ENCODE measurements at regions not wholly inside any gene's neighbourhood (a gene's known extent, or its start where the extent isn't known, plus 50 kb on each side); places are given as distances from the start of the nearest gene placed in this dataset.

DNA sequence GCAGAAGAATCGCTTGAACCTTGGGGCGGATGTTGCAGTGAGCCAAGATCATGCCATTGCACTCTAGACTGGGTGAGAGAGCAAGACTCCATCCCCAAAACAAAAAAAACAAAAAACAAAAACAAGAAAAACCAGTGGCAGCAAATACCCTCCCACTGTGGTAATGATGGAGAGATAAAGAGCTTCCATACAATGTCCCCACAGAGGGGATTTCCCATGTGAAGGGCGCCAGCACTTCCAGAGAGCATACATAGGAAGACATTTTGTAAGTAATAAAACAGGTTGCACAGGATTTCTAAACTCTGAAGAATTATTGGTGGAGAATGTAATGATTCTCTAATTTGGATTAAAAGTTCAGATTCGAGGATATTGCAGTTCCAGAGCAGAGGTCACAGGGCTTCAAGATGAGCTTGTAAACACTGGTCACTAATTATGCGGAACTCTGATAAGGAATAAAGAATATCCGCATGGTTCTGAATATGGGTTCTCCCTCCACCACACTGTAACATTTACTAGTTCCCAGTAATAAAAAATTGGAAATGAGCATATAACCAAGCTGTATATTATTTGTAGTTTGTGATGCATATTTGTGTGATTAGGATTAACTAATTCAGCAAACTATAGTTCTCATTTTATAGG lies 290.1 kb upstream of the SLC10A2 start:
- H3K4me3 ChIP-seq (ENCODE audit: insufficient read depth, low read length), result no peak overlapping the region
- H3K4me2 ChIP-seq (ENCODE audit: insufficient read depth, low read length), result no peak overlapping the region
- no peak overlapping the region for H3K27ac ChIP-seq (ENCODE audit: low read depth, low read length)
- DNase-seq (ENCODE audit: insufficient read length, low spot score, missing footprints), result no peak
- H3K27me3 ChIP-seq (ENCODE audit: insufficient read depth, low read length), result no peaks in the 10 kb centered on the region
- no peak for TF ChIP-seq CTCF (IDR thresholded peaks at IDR 0.05; ENCODE audit: extremely low read depth, low read depth, low read length)
- H3K79me2 ChIP-seq (ENCODE audit: insufficient read depth, low read length), result no peaks in the 10 kb centered on the region
- no peaks in the 10 kb centered on the region for H3K4me1 ChIP-seq (ENCODE audit: insufficient read depth, low read length)
- no peaks in the 10 kb centered on the region for H3K36me3 ChIP-seq (ENCODE audit: insufficient read depth, low read length)
- H3K9me3 ChIP-seq (ENCODE audit: low read depth, low read length), result no peaks in the 10 kb centered on the region
- no peaks in the 10 kb centered on the region for H4K20me1 ChIP-seq (ENCODE audit: insufficient read depth, low read length)
- no peak overlapping the region for H2AFZ ChIP-seq (ENCODE audit: low read length)

- no peaks in the 10 kb centered on the region for H3K4me1 ChIP-seq (ENCODE audit: insufficient read depth, low read length)
- no peak overlapping the region for H3K27ac ChIP-seq (ENCODE audit: low read depth, low read length)
- TF ChIP-seq CTCF (IDR thresholded peaks at IDR 0.05; ENCODE audit: extremely low read depth, low read depth, low read length), result no peak
- no peak overlapping the region for H3K4me3 ChIP-seq (ENCODE audit: insufficient read depth, low read length)
- H4K20me1 ChIP-seq (ENCODE audit: insufficient read depth, low read length), result no peaks in the 10 kb centered on the region
- H2AFZ ChIP-seq (ENCODE audit: low read length), result no peak overlapping the region
- H3K9me3 ChIP-seq (ENCODE audit: low read depth, low read length), result no peaks in the 10 kb centered on the region
- H3K79me2 ChIP-seq (ENCODE audit: insufficient read depth, low read length), result no peaks in the 10 kb centered on the region
- H3K36me3 ChIP-seq (ENCODE audit: insufficient read depth, low read length), result no peaks in the 10 kb centered on the region
- H3K27me3 ChIP-seq (ENCODE audit: insufficient read depth, low read length), result no peaks in the 10 kb centered on the region
- DNase-seq (ENCODE audit: insufficient read length, low spot score, missing footprints), result no peak
- H3K4me2 ChIP-seq (ENCODE audit: insufficient read depth, low read length), result no peak overlapping the region
Observed at GRCh38 chr13:103354171-103354570, 288.0 kb upstream of the SLC10A2 start.

GRCh38 chr13:103351035-103351828 lies 285.0 kb upstream of the SLC10A2 start:
- no peak overlapping the region for H3K27ac ChIP-seq (ENCODE audit: low read depth, low read length)
- H3K27me3 ChIP-seq (ENCODE audit: insufficient read depth, low read length), result no peaks in the 10 kb centered on the region
- no peak overlapping the region for H2AFZ ChIP-seq (ENCODE audit: low read length)
- no peaks in the 10 kb centered on the region for H3K4me1 ChIP-seq (ENCODE audit: insufficient read depth, low read length)
- no peak for DNase-seq (ENCODE audit: insufficient read length, low spot score, missing footprints)
- no peaks in the 10 kb centered on the region for H4K20me1 ChIP-seq (ENCODE audit: insufficient read depth, low read length)
- TF ChIP-seq CTCF (IDR thresholded peaks at IDR 0.05; ENCODE audit: extremely low read depth, low read depth, low read length), result no peak
- no peaks in the 10 kb centered on the region for H3K36me3 ChIP-seq (ENCODE audit: insufficient read depth, low read length)
- H3K79me2 ChIP-seq (ENCODE audit: insufficient read depth, low read length), result no peaks in the 10 kb centered on the region
- no peaks in the 10 kb centered on the region for H3K9me3 ChIP-seq (ENCODE audit: low read depth, low read length)
- H3K4me3 ChIP-seq (ENCODE audit: insufficient read depth, low read length), result no peak overlapping the region
- H3K4me2 ChIP-seq (ENCODE audit: insufficient read depth, low read length), result no peak overlapping the region

GRCh38 chr13:103350147-103350546 lies 283.9 kb upstream of the SLC10A2 start:
- no peak overlapping the region for H2AFZ ChIP-seq (ENCODE audit: low read length)
- no peaks in the 10 kb centered on the region for H3K36me3 ChIP-seq (ENCODE audit: insufficient read depth, low read length)
- no peak overlapping the region for H3K4me2 ChIP-seq (ENCODE audit: insufficient read depth, low read length)
- no peaks in the 10 kb centered on the region for H3K9me3 ChIP-seq (ENCODE audit: low read depth, low read length)
- no peak for TF ChIP-seq CTCF (IDR thresholded peaks at IDR 0.05; ENCODE audit: extremely low read depth, low read depth, low read length)
- no peaks in the 10 kb centered on the region for H3K27me3 ChIP-seq (ENCODE audit: insufficient read depth, low read length)
- H3K4me1 ChIP-seq (ENCODE audit: insufficient read depth, low read length), result no peaks in the 10 kb centered on the region
- DNase-seq (ENCODE audit: insufficient read length, low spot score, missing footprints), result no peak
- no peaks in the 10 kb centered on the region for H4K20me1 ChIP-seq (ENCODE audit: insufficient read depth, low read length)
- no peak overlapping the region for H3K27ac ChIP-seq (ENCODE audit: low read depth, low read length)
- no peaks in the 10 kb centered on the region for H3K79me2 ChIP-seq (ENCODE audit: insufficient read depth, low read length)
- no peak overlapping the region for H3K4me3 ChIP-seq (ENCODE audit: insufficient read depth, low read length)

All from osteoblast (primary cell).